HepG2 (cell line): ENCODE measurements at regions not wholly inside any gene's neighbourhood (a gene's known extent, or its start where the extent isn't known, plus 50 kb on each side); places are given as distances from the start of the nearest gene placed in this dataset.

Experiments
- ARNTL ChIP-seq: sonication (generic); formaldehyde crosslinking; IDR thresholded peaks from 2 replicates; pipeline ENCODE4 v1.4.0; 2020; ENCODE audit warnings: mild to moderate bottlenecking, missing genetic modification reagents
- CHD4 ChIP-seq: fragments of 200-600 bp; sonication (generic); IDR thresholded peaks from 2 replicates; pipeline ENCODE4 v1.7.0; 2017; ENCODE audit warnings: mild to moderate bottlenecking, low read length, borderline replicate concordance
- EHMT2 ChIP-seq: fragments of 200-600 bp; sonication (generic); IDR thresholded peaks from 2 replicates; pipeline ENCODE4 v1.7.0; 2017; ENCODE audit warnings: antibody characterized with exemption, low read depth, low read length, borderline replicate concordance
- ETV5 ChIP-seq: IDR thresholded peaks from 2 replicates; pipeline ENCODE4 v1.6.1; 2018; ENCODE audit warnings: missing biosample characterization, missing genetic modification reagents, inconsistent platforms, borderline replicate concordance
- GATA4 ChIP-seq: sonication (generic); IDR thresholded peaks from 2 replicates; pipeline ENCODE4 v1.6.1; 2016; ENCODE audit warnings: antibody characterized with exemption, low read depth, borderline replicate concordance
- GLMP ChIP-seq: sonication (generic); formaldehyde crosslinking; IDR thresholded peaks from 2 replicates; pipeline ENCODE4 v1.9.0; 2021; ENCODE audit warnings: missing genetic modification reagents, mild to moderate bottlenecking, borderline replicate concordance
- IKZF5 ChIP-seq: IDR thresholded peaks from 2 replicates; pipeline ENCODE4 v1.6.1; 2018; ENCODE audit warnings: missing genetic modification reagents, mild to moderate bottlenecking, missing compliant biosample characterization
- PRDM15 ChIP-seq: sonication (generic); formaldehyde crosslinking; IDR thresholded peaks from 2 replicates; pipeline ENCODE4 v1.4.0; 2020; ENCODE audit warnings: missing genetic modification reagents
- SATB2 ChIP-seq: sonication (generic); formaldehyde crosslinking; IDR thresholded peaks from 2 replicates; pipeline ENCODE4 v1.5.0; 2020; ENCODE audit warnings: missing genetic modification reagents
- SMC3 ChIP-seq: IDR thresholded peaks from 2 replicates; pipeline ENCODE4 v1.6.1; 2011; ENCODE audit warnings: low read length, improper control_type of control experiment
- THAP9 ChIP-seq: sonication (generic); formaldehyde crosslinking; IDR thresholded peaks from 2 replicates; pipeline ENCODE4; 2020; ENCODE audit warnings: missing genetic modification reagents, mild to moderate bottlenecking, borderline replicate concordance
- WIZ ChIP-seq: sonication (generic); formaldehyde crosslinking; IDR thresholded peaks from 2 replicates; pipeline ENCODE4 v1.5.1; 2020; ENCODE audit warnings: mild to moderate bottlenecking, missing genetic modification reagents
- ZFP36L1 ChIP-seq: sonication (generic); formaldehyde crosslinking; IDR thresholded peaks from 2 replicates; pipeline ENCODE4 v1.8.0; 2022; ENCODE audit warnings: mild to moderate bottlenecking, missing genetic modification reagents, moderate library complexity
- ZFX ChIP-seq: sonication (generic); formaldehyde crosslinking; IDR thresholded peaks from 2 replicates; pipeline ENCODE4 v1.4.0; 2020; ENCODE audit warnings: mild to moderate bottlenecking, low read depth, missing genetic modification reagents, moderate library complexity
- ZNF136 ChIP-seq: sonication (generic); formaldehyde crosslinking; IDR thresholded peaks from 2 replicates; pipeline ENCODE4 v1.8.1; 2022; ENCODE audit warnings: low read depth, mild to moderate bottlenecking, moderate library complexity, missing genetic modification reagents
- ZNF225 ChIP-seq: sonication (generic); formaldehyde crosslinking; IDR thresholded peaks from 2 replicates; pipeline ENCODE4 v1.4.0; 2020; ENCODE audit warnings: mild to moderate bottlenecking, missing genetic modification reagents
- ZNF792 ChIP-seq: IDR thresholded peaks from 2 replicates; pipeline ENCODE4 v1.6.1; 2016
- ZNF883 ChIP-seq: sonication (generic); formaldehyde crosslinking; IDR thresholded peaks from 2 replicates; pipeline ENCODE4 v1.5.1; 2020; ENCODE audit warnings: mild to moderate bottlenecking, missing genetic modification reagents; ENCODE audit errors: not compliant biosample characterization
- ZSCAN22 ChIP-seq: sonication (generic); formaldehyde crosslinking; IDR thresholded peaks from 2 replicates; pipeline ENCODE4 v1.4.0; 2020; ENCODE audit warnings: mild to moderate bottlenecking, missing genetic modification reagents

GRCh38 chr10:44195112-44196007 is 189.5 kb downstream of the CXCL12 start (continued):
- no peak for TF ChIP-seq GLMP
- TF ChIP-seq ZNF136: no peak
- TF ChIP-seq CHD4: peak; percentile 45; the same call in 1 of the 2 replicates
- TF ChIP-seq THAP9: peak; percentile 23; the same call in 1 of the 2 replicates
- TF ChIP-seq SATB2 (CRISPR knock-in tag): no peak
- TF ChIP-seq ZFP36L1: peak; percentile 47; the same call in 1 of the 2 replicates
- TF ChIP-seq ZNF792 (CRISPR knock-in tag): no peak
- no peak for TF ChIP-seq EHMT2
- TF ChIP-seq GATA4: peak; percentile 61; the same call in 1 of the 2 replicates
- TF ChIP-seq ZNF225 (CRISPR knock-in tag): no peak
- TF ChIP-seq WIZ: 0 out of 2 replicates have a peak, but pooled peaks have one; percentile 53
- peak; percentile 56; the same call in 1 of the 2 replicates for TF ChIP-seq ZFX (CRISPR knock-in tag)
- TF ChIP-seq ZNF883: no peak
- peak; percentile 46; the same call in 1 of the 2 replicates for TF ChIP-seq ARNTL (CRISPR knock-in tag)
- peak; percentile 86 for TF ChIP-seq PRDM15 (CRISPR knock-in tag)
- TF ChIP-seq IKZF5 (CRISPR knock-in tag): peak; percentile 81
- peak; percentile 33; the same call in 1 of the 2 replicates for TF ChIP-seq SMC3
- TF ChIP-seq ETV5 (CRISPR knock-in tag): peak; percentile 82; the same call in 1 of the 2 replicates
- TF ChIP-seq ZSCAN22: no peak
